HCEC 1CT (cell line): ENCODE measurements at regions not wholly inside any gene's neighbourhood (a gene's known extent, or its start where the extent isn't known, plus 50 kb on each side); places are given as distances from the start of the nearest gene placed in this dataset.

ENCODE experiments used
- DNase-seq: peaks from one replicate; pipeline ENCODE4 v3.0.0-alpha.2; 2017

- no peak for DNase-seq
Observed at GRCh38 chr13:85535316-85536084, 263.7 kb downstream of the SLITRK6 start.

GRCh38 chr13:85533911-85534310 lies 265.3 kb downstream of the SLITRK6 start:
- DNase-seq, result no peak

GRCh38 chr13:85529218-85529594 lies 270.0 kb downstream of the SLITRK6 start:
- DNase-seq, result no peak

- DNase-seq, result peak; percentile 69
Observed at GRCh38 chr13:85528491-85529217, 270.6 kb downstream of the SLITRK6 start.

- no peak for DNase-seq
Observed at GRCh38 chr13:85527316-85527715, 271.9 kb downstream of the SLITRK6 start.

GRCh38 chr13:85525411-85525810 lies 273.8 kb downstream of the SLITRK6 start:
- no peak for DNase-seq

GRCh38 chr13:85521657-85522056 lies 277.6 kb downstream of the SLITRK6 start:
- DNase-seq, result no peak

- peak; percentile 14 for DNase-seq
Observed at GRCh38 chr13:85520445-85520844, 278.8 kb downstream of the SLITRK6 start.

GRCh38 chr13:85519363-85519762 lies 279.9 kb downstream of the SLITRK6 start:
- DNase-seq, result no peak

- DNase-seq, result no peak
Observed at GRCh38 chr13:85512421-85512820, 286.8 kb downstream of the SLITRK6 start.

- no peak for DNase-seq
Observed at GRCh38 chr13:85509512-85509911, 289.7 kb downstream of the SLITRK6 start.

- DNase-seq, result no peak
Observed at GRCh38 chr13:85508683-85509329, 290.4 kb downstream of the SLITRK6 start.

- DNase-seq, result peak; percentile 11
Observed at GRCh38 chr13:85503797-85504196, 295.4 kb downstream of the SLITRK6 start.

- DNase-seq, result no peak
Observed at GRCh38 chr13:85501616-85502015, 297.6 kb downstream of the SLITRK6 start.

- no peak for DNase-seq
Observed at GRCh38 chr13:85500696-85501256, 298.4 kb downstream of the SLITRK6 start.

- no peak for DNase-seq
Observed at GRCh38 chr13:85498774-85499173, 300.4 kb downstream of the SLITRK6 start.

GRCh38 chr13:85497652-85498051 lies 301.6 kb downstream of the SLITRK6 start:
- DNase-seq, result peak; percentile 80

GRCh38 chr13:85492283-85492682 lies 306.9 kb downstream of the SLITRK6 start:
- no peak for DNase-seq

GRCh38 chr13:85486663-85487062 lies 312.6 kb downstream of the SLITRK6 start:
- DNase-seq, result no peak

GRCh38 chr13:85473144-85473543 lies 326.1 kb downstream of the SLITRK6 start:
- no peak for DNase-seq

GRCh38 chr13:85469320-85469719 lies 329.9 kb downstream of the SLITRK6 start:
- DNase-seq, result no peak

- DNase-seq, result no peak
Observed at GRCh38 chr13:85462792-85463425, 336.3 kb downstream of the SLITRK6 start.

GRCh38 chr13:85461621-85462020 lies 337.6 kb downstream of the SLITRK6 start:
- no peak for DNase-seq
